H1 (cell line): ENCODE measurements at regions not wholly inside any gene's neighbourhood (a gene's known extent, or its start where the extent isn't known, plus 50 kb on each side); places are given as distances from the start of the nearest gene placed in this dataset.

Experiments
- CTCF ChIA-PET: fragments of 300-600 bp; sonication (Branson Sonifier 250); formaldehyde crosslinking; loops from one replicate; lab custom pipeline; 2021; ENCODE audit not compliant: partially characterized antibody; lab: Charles Lee
- POLR2A ChIA-PET: fragments of 300-600 bp; sonication (Branson Sonifier 250); formaldehyde crosslinking; loops from one replicate; lab custom pipeline; 2021; ENCODE audit warnings: inconsistent platforms; ENCODE audit not compliant: partially characterized antibody; lab: Charles Lee
- DNase-seq, 2 experiments: peaks; one replicate each; pipeline versions ENCODE4 v3.0.0 to v3.0.0-alpha.2; 2010 to 2022; ENCODE audit warnings: low spot score in 2 of 2, low read depth in 1 of 2, mixed read lengths in 1 of 2
- FAIRE-seq: peaks from 2 replicates; lab custom pipeline; 2011; peaks lifted over from hg19 to GRCh38; lab: Jason Lieb, UNC
- H2AFZ ChIP-seq: 2 replicates; pipeline ENCODE4 v1.8.1; 2012; ENCODE audit warnings: low read length, inconsistent platforms
- H2AK5ac ChIP-seq: 2 replicates; pipeline ENCODE4 v1.6.1; 2013; ENCODE audit warnings: low read depth, low read length
- H2BK120ac ChIP-seq: replicated peaks from 2 replicates; pipeline ENCODE3; 2013; ENCODE audit warnings: low read depth, low read length, inconsistent platforms
- H2BK12ac ChIP-seq: 2 replicates; pipeline ENCODE4 v1.6.1; 2013; ENCODE audit warnings: low read depth, low read length
- H2BK15ac ChIP-seq: 2 replicates; pipeline ENCODE4 v1.6.1; 2013; ENCODE audit warnings: low read length
- H2BK20ac ChIP-seq: 2 replicates; pipeline ENCODE4 v1.6.1; 2013; ENCODE audit warnings: low read length
- H2BK5ac ChIP-seq: 2 replicates; pipeline ENCODE4 v1.6.1; 2013; ENCODE audit warnings: low read depth, low read length
- H3K14ac ChIP-seq: 2 replicates; pipeline ENCODE4 v1.6.1; 2013; ENCODE audit warnings: inconsistent platforms; ENCODE audit not compliant: insufficient read length
- H3K18ac ChIP-seq: 2 replicates; pipeline ENCODE4 v1.6.1; 2013; ENCODE audit warnings: low read length; ENCODE audit errors: extremely low read depth
- H3K23ac ChIP-seq: 2 replicates; pipeline ENCODE4 v1.6.1; 2013; ENCODE audit warnings: inconsistent platforms; ENCODE audit not compliant: insufficient read length
- H3K23me2 ChIP-seq: 2 replicates; pipeline ENCODE4 v1.6.1; 2013; ENCODE audit warnings: low read depth, low read length
- H3K27ac ChIP-seq: 2 replicates; pipeline ENCODE4 v1.6.1; 2011; ENCODE audit warnings: low read depth, low read length, inconsistent platforms
- H3K27me3 ChIP-seq, 4 experiments: replicated peaks in 1 of 4; 1 replicate in 1 of 4; 2 replicates in 3 of 4; pipeline versions ENCODE4 v1.6.1 to v1.8.1; 2011 to 2013; ENCODE audit warnings: low read length in 3 of 4, mild to moderate bottlenecking in 3 of 4, inconsistent platforms in 2 of 4, mixed read lengths in 2 of 4, moderate library complexity in 1 of 4; ENCODE audit not compliant: control insufficient read depth in 3 of 4, insufficient read depth in 3 of 4; ENCODE audit errors: extremely low read depth in 1 of 4
- H3K36me3 ChIP-seq, 4 experiments: 2 replicates each; pipeline versions ENCODE4 v1.6.1 to v1.8.1; 2011 to 2013; ENCODE audit warnings: mild to moderate bottlenecking in 4 of 4, low read length in 3 of 4, moderate library complexity in 2 of 4, control low read depth in 1 of 4, inconsistent platforms in 1 of 4; ENCODE audit not compliant: insufficient read depth in 4 of 4, control insufficient read depth in 2 of 4
- H3K4ac ChIP-seq: replicated peaks from 2 replicates; pipeline ENCODE3; 2013; ENCODE audit warnings: low read length, low read depth, mixed read lengths, inconsistent platforms; ENCODE audit not compliant: insufficient read length
- H3K4me1 ChIP-seq, 4 experiments: replicated peaks in 1 of 4; 1 replicate in 1 of 4; 2 replicates in 3 of 4; pipeline versions ENCODE4 v1.6.1 to v1.8.1; 2011 to 2013; ENCODE audit warnings: low read length in 3 of 4, inconsistent platforms in 2 of 4, mixed read lengths in 1 of 4; ENCODE audit not compliant: insufficient read depth in 4 of 4, control insufficient read depth in 3 of 4
- H3K4me2 ChIP-seq, 2 experiments: 2 replicates each; pipeline versions ENCODE4 v1.6.1 to v1.8.1; 2011 to 2013; ENCODE audit warnings: low read depth in 2 of 2, low read length in 2 of 2, control low read depth in 1 of 2, inconsistent platforms in 1 of 2, mild to moderate bottlenecking in 1 of 2; ENCODE audit not compliant: insufficient read depth in 1 of 2
- H3K4me3 ChIP-seq, 4 experiments: fragments of 200-600, 300-600 bp in 1 of 4; sonication (generic), shearing (Covaris generic), sonication (Bioruptor Twin) in 1 of 4; 2 replicates each; pipeline versions ENCODE4 v1.5.1 to v1.8.1; 2011 to 2016; ENCODE audit warnings: low read length in 4 of 4, low read depth in 3 of 4, control low read depth in 2 of 4, inconsistent platforms in 2 of 4, mild to moderate bottlenecking in 2 of 4, mixed read lengths in 1 of 4, moderate library complexity in 1 of 4; ENCODE audit not compliant: insufficient read depth in 2 of 4; ENCODE audit errors: extremely low read depth in 1 of 4
- H3K56ac ChIP-seq: replicated peaks from 2 replicates; pipeline ENCODE3; 2013; ENCODE audit warnings: low read depth, mild to moderate bottlenecking, mixed read lengths, low read length, inconsistent platforms; ENCODE audit not compliant: insufficient read length
- H3K79me1 ChIP-seq: 2 replicates; pipeline ENCODE4 v1.6.1; 2013; ENCODE audit warnings: low read depth, low read length, control low read depth
- H3K79me2 ChIP-seq, 2 experiments: 2 replicates each; pipeline versions ENCODE4 v1.6.1 to v1.8.1; 2012 to 2013; ENCODE audit warnings: low read length in 2 of 2, mild to moderate bottlenecking in 2 of 2, inconsistent platforms in 1 of 2; ENCODE audit not compliant: insufficient read depth in 2 of 2, control insufficient read depth in 1 of 2
- H3K9ac ChIP-seq, 4 experiments: replicated peaks in 1 of 4; 1 replicate in 1 of 4; 2 replicates in 3 of 4; pipeline versions ENCODE4 v1.6.1 to v1.8.1; 2011 to 2013; ENCODE audit warnings: low read depth in 3 of 4, low read length in 3 of 4, control low read depth in 2 of 4, mild to moderate bottlenecking in 2 of 4, moderate library complexity in 2 of 4, inconsistent platforms in 1 of 4; ENCODE audit errors: extremely low read depth in 1 of 4
- H3K9me3 ChIP-seq, 2 experiments: 2 replicates each; pipeline versions ENCODE4 v1.6.1 to v1.8.1; 2012 to 2013; ENCODE audit warnings: mild to moderate bottlenecking in 2 of 2, moderate library complexity in 2 of 2, control low read depth in 1 of 2, inconsistent platforms in 1 of 2, low read depth in 1 of 2, low read length in 1 of 2, mixed read lengths in 1 of 2; ENCODE audit not compliant: insufficient read depth in 2 of 2
- H4K20me1 ChIP-seq, 2 experiments: replicated peaks in 1 of 2; 2 replicates each; pipeline versions ENCODE3 to v1.8.1; 2011 to 2013; ENCODE audit warnings: inconsistent platforms in 2 of 2, low read length in 2 of 2, mild to moderate bottlenecking in 1 of 2; ENCODE audit not compliant: insufficient read depth in 2 of 2, control insufficient read depth in 1 of 2
- H4K5ac ChIP-seq: 2 replicates; pipeline ENCODE4 v1.6.1; 2013; ENCODE audit warnings: low read length, low read depth, mixed read lengths, inconsistent platforms; ENCODE audit not compliant: insufficient read length
- H4K8ac ChIP-seq: 2 replicates; pipeline ENCODE4 v1.8.0; 2013; ENCODE audit warnings: mild to moderate bottlenecking, moderate library complexity, low read length, inconsistent platforms; ENCODE audit not compliant: insufficient read depth; ENCODE audit errors: extremely low read depth
- H4K91ac ChIP-seq: replicated peaks from 2 replicates; pipeline ENCODE3; 2013; ENCODE audit warnings: low read length, mixed read lengths, inconsistent platforms; ENCODE audit not compliant: insufficient read length
- BACH1 ChIP-seq: IDR thresholded peaks from 2 replicates; pipeline ENCODE4 v1.6.1; 2012; ENCODE audit warnings: low read length, improper control_type of control experiment
- BRCA1 ChIP-seq: IDR thresholded peaks from 2 replicates; pipeline ENCODE4 v1.6.1; 2012; ENCODE audit warnings: low read depth, low read length, improper control_type of control experiment
- EP300 ChIP-seq, 2 experiments: IDR thresholded peaks; 1 replicate in 1 of 2; 2 replicates in 1 of 2; pipeline ENCODE4 v1.6.1; 2011 to 2012; ENCODE audit warnings: low read depth in 2 of 2, low read length in 2 of 2, mild to moderate bottlenecking in 2 of 2, borderline replicate concordance in 1 of 2, inconsistent platforms in 1 of 2, moderate library complexity in 1 of 2
- JUN ChIP-seq: IDR thresholded peaks from 2 replicates; pipeline ENCODE4 v1.6.1; 2011; ENCODE audit warnings: low read depth, mild to moderate bottlenecking, improper control_type of control experiment, low read length
- JUND ChIP-seq: IDR thresholded peaks from 2 replicates; pipeline ENCODE4 v1.6.1; 2011; ENCODE audit warnings: mild to moderate bottlenecking, improper control_type of control experiment, low read length
- MAFK ChIP-seq: IDR thresholded peaks from 2 replicates; pipeline ENCODE4 v1.6.1; 2012; ENCODE audit warnings: low read depth, mild to moderate bottlenecking, improper control_type of control experiment, low read length
- NANOG ChIP-seq: IDR thresholded peaks from 2 replicates; pipeline ENCODE4 v1.6.1; 2011; ENCODE audit warnings: low read length, low read depth, mild to moderate bottlenecking, inconsistent platforms; ENCODE audit not compliant: insufficient read depth, poor library complexity, severe bottlenecking
- SIN3A ChIP-seq, 2 experiments: IDR thresholded peaks in 1 of 2; conservative IDR thresholded peaks in 1 of 2; 2 replicates each; pipeline ENCODE4 v1.6.1; 2011 to 2012; ENCODE audit warnings: low read length in 2 of 2, improper control_type of control experiment in 1 of 2, low read depth in 1 of 2, mild to moderate bottlenecking in 1 of 2
- SIX5 ChIP-seq: IDR thresholded peaks from 2 replicates; pipeline ENCODE4 v1.6.1; 2011; ENCODE audit warnings: mild to moderate bottlenecking, low read depth, low read length
- TCF12 ChIP-seq: IDR thresholded peaks from 2 replicates; pipeline ENCODE4 v1.6.1; 2011; ENCODE audit warnings: low read depth, mild to moderate bottlenecking, low read length
- YY1 ChIP-seq: IDR thresholded peaks from 2 replicates; pipeline ENCODE4 v1.6.1; 2011; ENCODE audit warnings: low read depth, mild to moderate bottlenecking, low read length
- WGBS, 2 experiments: shearing (Covaris generic) in 1 of 2; methylation state at CpG; one replicate each; pipeline versions ENCODE4 v1.1.6 to v1.1.7; 2013 to 2015; ENCODE audit warnings: low lambda C conversion rate in 2 of 2, mixed read lengths in 2 of 2, inconsistent platforms in 1 of 2, low coverage in 1 of 2, missing lambda C conversion rate in 1 of 2; ENCODE audit not compliant: insufficient replicate concordance in 2 of 2, insufficient coverage in 1 of 2, insufficient read length in 1 of 2; ENCODE audit errors: extremely low coverage in 1 of 2, missing lambda C conversion rate in 1 of 2; 5-methylcytosine and 5-hydroxymethylcytosine counted together

- no peaks in the 10 kb centered on the region for H4K20me1 ChIP-seq
- no peaks in the 10 kb centered on the region for H3K79me1 ChIP-seq
- peaks cover 0 to 6% (median 2%) of the 10 kb centered on the region in 4 experiments; a peak in 3 of 8 replicates for H3K36me3 ChIP-seq
- H3K14ac ChIP-seq = no peak overlapping the region
- H2BK15ac ChIP-seq = no peak overlapping the region
- no peak overlapping the region for H2AFZ ChIP-seq
- no peak overlapping the region for H3K9ac ChIP-seq
- H3K79me2 ChIP-seq = no peaks in the 10 kb centered on the region
- TF ChIP-seq YY1 (no peak), NANOG (no peak), BACH1 (no peak), JUND (no peak), JUN (no peak), TCF12 (no peak), MAFK (no peak), EP300 (IDR thresholded peaks at IDR 0.05; ENCODE audit: borderline replicate concordance in 1 of 2, low read depth in 2 of 2, low read length in 2 of 2) (no peak), BRCA1 (no peak), SIN3A (conservative IDR thresholded peaks at IDR 0.05 in 1 of 2, IDR thresholded peaks at IDR 0.05 in 1 of 2; ENCODE audit: low read depth in 1 of 2, low read length in 2 of 2) (no peak), SIX5 (no peak)
- H2AK5ac ChIP-seq = no peak overlapping the region
- ChIA-PET POLR2A (no interaction called here), CTCF (no interaction called here)
- FAIRE-seq (no peak), DNase-seq (no peak)
- no peak overlapping the region for H3K23ac ChIP-seq
- no peaks in the 10 kb centered on the region for H3K4me1 ChIP-seq
- H3K23me2 ChIP-seq = no peaks in the 10 kb centered on the region; the same call in 1 of the 2 replicates
- no peak overlapping the region for H2BK20ac ChIP-seq
- no peak overlapping the region for H2BK120ac ChIP-seq
- no peak overlapping the region for H4K91ac ChIP-seq
- H2BK5ac ChIP-seq = no peak overlapping the region
- H4K8ac ChIP-seq = no peak overlapping the region
- peaks cover 18 to 22% of the 10 kb centered on the region in 2 experiments for H3K9me3 ChIP-seq
- H3K18ac ChIP-seq = no peak overlapping the region
- no peak overlapping the region for H3K56ac ChIP-seq
- H3K4me3 ChIP-seq = no peak overlapping the region
- H3K27ac ChIP-seq = no peak overlapping the region
- no peak overlapping the region for H2BK12ac ChIP-seq
- H4K5ac ChIP-seq = no peak overlapping the region
- H3K4me2 ChIP-seq = no peak overlapping the region
- WGBS, 2 experiments = 90% methylated on average over 2 of the region's 2 CpGs; no CpG with 5 or more reads in 1 of the 2 experiments
- H3K4ac ChIP-seq = no peak overlapping the region
- no peaks in the 10 kb centered on the region for H3K27me3 ChIP-seq
Observed at GRCh38 chr2:144258154-144258553, 261.8 kb downstream of the ZEB2 start.
